Activated T-helper 2 cell treated with anti-CD3 and anti-CD28 coated beads, Interferon-gamma antibody, Interleukin-2, Interleukin-4, amounts not matched to agents 10 μg/mL and 5 μg/mL and 100 μg/mL, durations not matched to agents 14 hours and 24 hours and 36 hours (primary cell): ENCODE measurements at regions not wholly inside any gene's neighbourhood (a gene's known extent, or its start where the extent isn't known, plus 50 kb on each side); places are given as distances from the start of the nearest gene placed in this dataset.

Experiments
- DNase-seq: peaks from one replicate; pipeline ENCODE4 v3.0.0; 2021; ENCODE audit warnings: low spot score
- H3K27ac Mint-ChIP-seq: one replicate; pipeline ENCODE4 v1.8.0; 2021; ENCODE audit warnings: mixed read lengths
- H3K27me3 Mint-ChIP-seq: one replicate; pipeline ENCODE4 v1.8.0; 2021; ENCODE audit warnings: low read depth, mixed read lengths
- H3K36me3 Mint-ChIP-seq: one replicate; pipeline ENCODE4 v1.8.0; 2021; ENCODE audit warnings: low read depth, mixed read lengths
- H3K4me1 Mint-ChIP-seq: one replicate; pipeline ENCODE4 v1.8.0; 2021; ENCODE audit warnings: low read depth, mixed read lengths
- H3K4me3 Mint-ChIP-seq: one replicate; pipeline ENCODE4 v1.8.0; 2021; ENCODE audit warnings: low read depth, mild to moderate bottlenecking, moderate library complexity, mixed read lengths
- H3K9me3 Mint-ChIP-seq: one replicate; pipeline ENCODE4 v1.8.0; 2021; ENCODE audit warnings: mixed read lengths
- intact Hi-C: fragments of 100-400 bp; cut with micrococcal nuclease; formaldehyde crosslinking; loops from one replicate; pipeline ENCODE4 v1.15.1; 2023

DNA sequence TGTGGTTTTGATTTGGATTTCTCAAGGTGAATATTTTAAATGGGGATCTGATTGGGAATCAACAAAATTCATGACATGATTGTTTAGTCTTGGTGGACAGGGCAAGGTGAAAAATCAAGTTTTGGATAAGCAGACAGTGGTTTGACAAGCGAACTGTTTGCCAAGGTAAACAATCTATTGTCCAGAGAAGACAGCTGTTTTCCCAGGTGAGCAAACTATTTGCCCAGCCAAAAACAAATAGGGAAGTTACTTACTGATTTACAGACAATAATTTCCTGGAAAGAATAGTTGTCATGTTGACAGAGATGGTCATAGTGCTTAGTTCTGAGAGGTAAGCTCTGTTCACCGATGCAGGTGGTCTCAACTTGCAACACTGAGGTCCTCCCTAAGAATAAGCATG is 94.0 kb upstream of the STEAP1B start:
- intact Hi-C loops: no loop called here
- peaks cover 55% of the 10 kb centered on the region for H3K27me3 Mint-ChIP-seq

DNA sequence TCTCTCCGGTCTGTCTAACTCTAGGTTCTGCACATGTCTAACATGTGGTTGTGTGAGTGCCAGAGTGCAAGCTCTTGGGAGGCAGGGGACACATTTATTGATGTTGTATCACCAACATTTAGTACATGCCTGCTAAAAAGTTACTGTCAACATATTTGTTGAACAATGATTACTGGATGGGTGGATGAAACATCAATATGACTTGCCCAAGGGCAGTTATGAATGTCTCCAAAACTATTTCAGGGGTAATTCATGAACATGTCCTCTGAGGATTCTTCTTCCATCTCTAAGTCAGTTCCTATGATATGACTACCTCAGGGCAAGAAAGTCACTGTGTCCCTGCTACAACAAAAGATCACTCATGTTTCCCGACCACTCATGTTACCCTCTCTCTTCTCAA is 91.3 kb upstream of the STEAP1B start:
- intact Hi-C loops: no loop called here
- Mint-ChIP-seq H3K27ac (no peak overlapping the region), H3K4me3 (no peak overlapping the region), H3K4me1 (peaks cover 13% of the 10 kb centered on the region), H3K36me3 (no peaks in the 10 kb centered on the region), H3K9me3 (no peaks in the 10 kb centered on the region), H3K27me3 (peaks cover 60% of the 10 kb centered on the region)
- no peak for DNase-seq

More for the DNA sequence above, 94.0 kb upstream of the STEAP1B start:
- no peaks in the 10 kb centered on the region for H3K36me3 Mint-ChIP-seq
- no peak overlapping the region for H3K27ac Mint-ChIP-seq
- H3K4me3 Mint-ChIP-seq: no peak overlapping the region
- H3K4me1 Mint-ChIP-seq: no peaks in the 10 kb centered on the region
- no peak for DNase-seq
- no peaks in the 10 kb centered on the region for H3K9me3 Mint-ChIP-seq

DNA sequence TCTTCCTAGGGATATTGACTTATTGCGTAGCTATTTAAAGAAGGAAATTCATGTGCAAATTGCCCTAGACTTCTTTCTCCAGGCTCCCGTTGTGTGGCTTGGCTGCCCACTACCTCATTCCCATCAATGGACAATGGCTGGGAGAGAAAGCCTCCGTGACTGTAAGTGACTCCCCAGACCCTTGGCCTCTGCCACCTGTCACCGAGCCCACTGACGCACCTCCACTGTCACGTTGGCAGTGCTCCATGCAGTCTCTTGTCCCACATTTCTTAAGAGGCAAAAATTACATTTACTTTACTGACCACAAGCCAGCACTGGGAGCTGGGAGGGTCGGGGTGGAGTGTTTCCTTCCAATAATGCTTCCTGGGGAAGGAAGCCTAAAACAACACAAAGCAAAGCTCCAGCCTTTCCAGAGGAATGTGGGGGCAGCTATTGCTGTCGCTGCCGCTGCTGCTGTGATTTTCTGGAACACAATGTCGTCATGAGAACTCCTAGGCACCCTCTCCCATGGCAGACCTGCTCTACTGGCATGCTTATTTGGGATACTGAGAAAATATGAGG is 89.7 kb upstream of the STEAP1B start:
- Mint-ChIP-seq H3K4me3 (no peak overlapping the region), H3K4me1 (peaks cover 15% of the 10 kb centered on the region), H3K36me3 (no peaks in the 10 kb centered on the region), H3K27ac (no peak overlapping the region), H3K9me3 (no peaks in the 10 kb centered on the region), H3K27me3 (peaks cover 55% of the 10 kb centered on the region)
- DNase-seq: no peak
- intact Hi-C loops: no loop called here

DNA sequence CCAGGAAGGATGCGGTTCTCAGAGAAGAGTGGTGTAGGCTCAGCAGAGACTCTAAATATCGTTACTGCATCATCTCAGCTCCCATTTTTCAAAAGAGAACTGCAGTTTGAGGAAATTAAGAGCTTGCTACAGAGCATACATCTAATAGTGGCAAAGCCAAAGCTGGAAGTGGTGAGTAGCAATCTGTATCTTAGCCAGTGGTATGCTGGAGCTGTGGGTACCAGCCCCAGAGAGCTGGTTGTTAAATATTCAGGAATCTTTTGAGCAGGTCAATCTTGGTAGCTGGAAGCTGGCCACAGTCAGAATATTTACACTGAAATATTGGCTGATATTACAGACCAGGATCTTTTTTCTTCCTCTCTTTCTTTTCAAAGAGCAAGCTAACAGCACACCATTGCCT is 88.4 kb upstream of the STEAP1B start:
- Mint-ChIP-seq H3K9me3 (no peaks in the 10 kb centered on the region), H3K4me3 (no peak overlapping the region), H3K27ac (no peak overlapping the region), H3K36me3 (no peaks in the 10 kb centered on the region), H3K4me1 (peaks cover 17% of the 10 kb centered on the region), H3K27me3 (peaks cover 59% of the 10 kb centered on the region)
- intact Hi-C loops: no loop called here
- DNase-seq: no peak

DNA sequence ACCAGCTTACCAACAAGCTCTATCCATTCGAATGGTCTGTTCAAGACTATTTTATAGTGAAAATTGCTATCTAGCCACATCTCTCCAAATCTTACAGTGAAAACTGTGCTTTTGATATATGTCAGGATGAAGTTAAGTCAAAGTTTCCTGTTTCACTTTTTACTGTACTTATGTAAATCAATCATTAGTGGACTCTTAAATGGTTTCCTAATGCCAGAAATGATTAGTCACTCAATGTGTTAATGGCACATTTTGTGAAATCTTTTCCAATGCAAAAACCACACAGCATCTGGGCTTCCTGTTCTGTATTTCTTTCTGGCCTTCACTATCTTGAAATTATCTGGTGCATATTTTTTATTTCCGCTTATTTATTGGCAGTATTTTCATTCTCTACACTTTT is 87.3 kb upstream of the STEAP1B start:
- peaks cover 61% of the 10 kb centered on the region for H3K27me3 Mint-ChIP-seq
- no peaks in the 10 kb centered on the region for H3K9me3 Mint-ChIP-seq
- H3K36me3 Mint-ChIP-seq: no peaks in the 10 kb centered on the region
- no peak for DNase-seq
- no peak overlapping the region for H3K4me3 Mint-ChIP-seq
- intact Hi-C loops: loop anchor here (1.0 to 2.0 kb wide), 2 partner anchors 25 to 53 kb away; no protein-coding TSS in a partner anchor
- H3K27ac Mint-ChIP-seq: no peak overlapping the region
- peaks cover 18% of the 10 kb centered on the region for H3K4me1 Mint-ChIP-seq

DNA sequence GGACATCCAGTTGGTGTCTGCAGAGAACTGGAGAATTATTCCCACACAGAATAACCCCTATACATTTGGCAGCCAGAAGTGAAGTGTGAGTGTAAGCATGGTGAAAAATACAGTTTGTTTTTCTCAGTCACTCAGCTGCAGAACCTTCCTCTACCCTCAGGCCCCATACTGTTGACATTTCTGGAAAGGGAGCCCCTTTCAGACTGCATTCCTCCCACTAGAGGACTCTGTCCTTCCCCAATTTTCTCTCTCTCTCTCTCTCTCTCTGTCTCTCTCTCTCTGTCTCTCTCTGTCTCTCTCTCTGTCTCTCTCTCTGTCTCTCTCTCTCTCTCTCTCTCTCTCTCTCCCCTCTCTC is 86.8 kb upstream of the STEAP1B start:
- DNase-seq: no peak
- Mint-ChIP-seq H3K27me3 (peaks cover 61% of the 10 kb centered on the region), H3K27ac (no peak overlapping the region), H3K9me3 (no peaks in the 10 kb centered on the region), H3K4me3 (no peak overlapping the region), H3K36me3 (no peaks in the 10 kb centered on the region), H3K4me1 (peaks cover 18% of the 10 kb centered on the region)
- intact Hi-C loops: loop anchor here (1.0 to 2.0 kb wide), 2 partner anchors 24 to 54 kb away; no protein-coding TSS in a partner anchor

DNA sequence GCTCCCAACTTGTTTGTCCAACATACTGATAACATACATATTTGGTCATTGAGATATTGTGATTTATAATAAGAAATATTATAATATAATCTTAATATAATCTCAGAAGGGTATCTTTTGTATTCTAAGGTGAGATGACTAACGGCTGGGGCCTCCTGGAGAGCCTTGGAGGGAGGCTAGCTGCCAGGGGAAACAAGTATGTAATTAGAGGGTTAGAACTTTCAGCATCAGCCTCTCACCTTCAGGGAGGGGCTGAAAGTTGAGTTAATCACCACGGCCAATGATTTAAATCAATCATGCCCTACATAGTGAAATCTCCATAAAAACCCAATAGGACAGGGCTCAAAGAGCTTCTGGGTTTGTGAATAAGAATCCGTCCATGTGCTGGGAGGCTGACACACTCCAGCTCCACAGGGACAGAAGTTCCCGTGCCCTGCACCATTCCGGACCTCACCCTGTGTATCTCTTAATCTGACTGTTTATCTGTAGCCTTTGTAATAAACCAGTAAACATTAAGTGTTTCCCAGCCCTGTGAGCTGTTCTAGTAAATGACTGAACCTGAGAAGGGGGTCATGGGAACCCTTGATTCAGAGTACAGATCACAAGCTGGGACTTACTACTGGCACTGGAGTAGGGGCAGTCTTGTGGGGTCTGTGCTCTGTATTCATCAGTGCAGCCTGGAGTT is 86.3 kb upstream of the STEAP1B start:
- H3K4me1 Mint-ChIP-seq: peaks cover 18% of the 10 kb centered on the region

DNA sequence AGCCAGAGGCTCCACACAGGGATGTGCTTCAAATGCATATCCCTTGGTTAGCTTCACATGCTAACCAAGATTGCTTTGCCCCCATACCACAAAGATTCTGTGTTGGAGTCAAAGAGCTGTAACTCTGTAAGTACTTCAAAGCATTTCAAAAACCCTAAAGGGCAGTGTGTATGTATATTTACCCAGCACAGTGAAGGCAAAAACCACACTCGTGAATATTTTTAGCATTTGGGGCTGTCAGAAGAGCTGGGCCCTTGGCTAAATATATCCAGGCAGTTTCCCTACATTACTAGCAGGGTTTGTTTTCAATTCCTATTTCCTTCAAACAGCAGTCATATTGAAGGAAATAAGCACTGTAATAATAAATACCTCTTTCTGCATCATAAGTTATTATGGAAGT is 84.2 kb upstream of the STEAP1B start:
- Mint-ChIP-seq H3K4me3 (no peak overlapping the region), H3K36me3 (no peaks in the 10 kb centered on the region), H3K27me3 (peaks cover 48% of the 10 kb centered on the region), H3K9me3 (no peaks in the 10 kb centered on the region), H3K4me1 (peaks cover 18% of the 10 kb centered on the region), H3K27ac (no peak overlapping the region)
- intact Hi-C loops: no loop called here
- DNase-seq: no peak

More for the DNA sequence above, 86.3 kb upstream of the STEAP1B start:
- intact Hi-C loops: loop anchor here (2.0 kb wide), 1 partner anchor 23 kb away; no protein-coding TSS in a partner anchor
- peaks cover 58% of the 10 kb centered on the region for H3K27me3 Mint-ChIP-seq
- H3K36me3 Mint-ChIP-seq: no peaks in the 10 kb centered on the region
- DNase-seq: no peak
- H3K9me3 Mint-ChIP-seq: no peaks in the 10 kb centered on the region
- H3K4me3 Mint-ChIP-seq: no peak overlapping the region
- H3K27ac Mint-ChIP-seq: no peak overlapping the region

DNA sequence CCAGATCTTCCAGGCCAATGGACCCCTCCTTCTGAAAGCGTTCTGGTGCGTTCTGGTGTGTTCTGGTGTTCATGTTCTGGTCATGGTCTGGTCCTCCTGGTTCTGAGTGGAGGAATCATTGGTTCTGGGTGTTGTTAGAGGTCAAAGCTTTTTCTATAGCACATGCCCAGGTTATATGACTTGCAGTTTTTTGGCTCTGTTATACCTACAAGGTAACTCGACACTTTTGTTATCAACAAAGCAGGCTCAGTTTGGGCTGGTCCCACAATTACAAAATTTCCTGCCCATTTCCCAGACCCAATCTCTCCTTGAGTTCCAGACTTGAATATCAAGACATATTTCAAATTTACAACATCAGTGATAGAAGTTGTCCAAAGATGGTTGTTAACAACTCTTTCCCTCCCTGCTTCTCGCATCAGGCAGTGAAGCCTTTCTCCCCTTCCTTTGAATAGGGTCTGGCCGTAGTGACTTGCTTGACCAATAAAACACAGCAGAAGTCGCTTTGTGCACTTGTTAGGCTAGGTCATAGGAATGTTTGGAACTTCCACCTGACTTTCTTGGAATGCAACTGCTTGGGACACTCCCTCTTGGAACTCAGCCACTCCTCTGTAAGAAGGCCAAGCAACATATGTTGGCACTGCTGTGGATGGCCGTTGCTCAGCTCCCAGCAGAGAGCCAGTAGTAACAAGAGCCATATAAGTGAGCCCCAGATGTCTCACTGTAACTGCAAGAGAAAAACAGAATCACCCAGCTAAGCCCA is 83.1 kb upstream of the STEAP1B start:
- H3K27ac Mint-ChIP-seq: no peak overlapping the region
- H3K4me1 Mint-ChIP-seq: peaks cover 18% of the 10 kb centered on the region
- intact Hi-C loops: no loop called here
- H3K36me3 Mint-ChIP-seq: no peaks in the 10 kb centered on the region
- H3K4me3 Mint-ChIP-seq: no peak overlapping the region
- no peak for DNase-seq
- H3K27me3 Mint-ChIP-seq: peaks cover 46% of the 10 kb centered on the region
- no peaks in the 10 kb centered on the region for H3K9me3 Mint-ChIP-seq

DNA sequence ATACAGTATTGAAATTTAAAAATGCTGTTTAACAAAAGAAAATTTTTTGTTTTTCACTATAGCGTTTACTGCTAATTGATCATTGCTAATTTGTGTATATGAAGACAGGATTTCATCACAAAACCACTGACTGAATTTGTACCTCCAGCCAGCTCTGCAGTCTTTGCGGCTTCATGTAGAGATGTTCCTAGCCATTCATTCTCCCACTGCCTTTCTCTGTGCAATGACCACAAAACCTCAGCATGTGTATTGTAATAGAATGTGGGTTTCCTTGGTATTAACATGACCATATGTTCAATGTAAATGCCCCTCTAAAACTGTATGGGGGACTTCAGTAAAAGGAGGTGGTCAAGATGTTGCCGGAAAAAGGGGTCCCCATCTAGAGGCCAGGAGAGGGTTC is 81.1 kb upstream of the STEAP1B start:
- H3K4me3 Mint-ChIP-seq: no peak overlapping the region
- H3K9me3 Mint-ChIP-seq: no peaks in the 10 kb centered on the region
- H3K27me3 Mint-ChIP-seq: peaks cover 52% of the 10 kb centered on the region
- no peak overlapping the region for H3K27ac Mint-ChIP-seq
- H3K36me3 Mint-ChIP-seq: no peaks in the 10 kb centered on the region
- H3K4me1 Mint-ChIP-seq: peaks cover 6% of the 10 kb centered on the region
- intact Hi-C loops: no loop called here
- DNase-seq: no peak

DNA sequence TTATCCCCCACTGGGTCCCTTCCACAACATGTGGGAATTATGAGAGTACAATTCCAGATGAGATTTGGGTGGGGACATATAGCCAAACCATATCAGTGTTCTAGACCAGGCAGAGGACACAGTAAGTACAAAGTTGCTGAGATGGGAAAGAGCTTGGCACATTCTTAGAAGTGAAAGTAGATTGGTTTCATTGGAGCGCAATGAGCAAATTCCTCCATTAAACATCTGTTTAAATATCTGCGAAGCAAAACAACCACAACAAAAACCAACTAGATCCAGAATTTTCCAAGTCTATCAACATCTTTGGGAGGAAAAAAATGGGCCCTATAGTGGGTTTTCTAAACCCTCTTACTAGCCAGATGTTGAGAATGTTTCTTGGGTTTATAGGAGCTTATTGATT is 80.0 kb upstream of the STEAP1B start:
- intact Hi-C loops: no loop called here
- H3K27ac Mint-ChIP-seq: no peak overlapping the region
- H3K4me3 Mint-ChIP-seq: no peak overlapping the region
- peaks cover 8% of the 10 kb centered on the region for H3K4me1 Mint-ChIP-seq
- no peaks in the 10 kb centered on the region for H3K9me3 Mint-ChIP-seq
- DNase-seq: no peak
- no peaks in the 10 kb centered on the region for H3K36me3 Mint-ChIP-seq
- H3K27me3 Mint-ChIP-seq: peaks cover 59% of the 10 kb centered on the region

DNA sequence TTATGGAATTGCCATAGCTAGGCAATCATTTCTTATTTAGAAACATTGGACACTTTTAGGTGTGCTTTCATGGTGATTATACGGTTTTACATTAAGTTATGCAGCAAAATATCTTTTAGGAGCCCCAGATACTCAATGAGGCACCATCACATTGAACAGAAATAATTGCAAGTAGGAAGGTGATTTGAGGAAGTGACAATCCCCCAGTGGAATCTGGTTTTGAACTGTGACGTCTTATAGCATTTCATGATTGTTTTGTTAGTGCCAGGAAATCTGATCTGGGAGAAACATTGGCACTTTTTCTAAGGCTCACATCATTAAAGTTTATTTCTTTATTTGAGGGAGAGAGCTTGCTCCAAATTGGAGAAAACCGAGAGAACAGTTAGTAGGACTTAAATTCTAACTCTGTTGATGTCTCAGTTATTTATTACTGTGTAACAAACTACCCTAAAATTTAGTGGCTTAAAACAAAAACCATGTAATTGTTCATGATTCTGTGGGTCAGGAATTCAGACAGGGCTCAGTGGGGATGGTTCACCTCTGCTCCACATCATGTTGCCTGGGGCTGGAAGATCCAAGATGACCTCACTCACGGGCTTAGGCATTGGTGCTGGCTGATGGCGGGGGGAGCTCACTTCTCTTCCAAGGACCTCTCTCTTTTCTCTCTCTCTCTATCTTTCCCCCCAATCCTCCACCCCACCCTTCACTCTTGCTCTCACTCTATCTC is 78.2 kb upstream of the STEAP1B start:
- DNase-seq: no peak
- H3K4me1 Mint-ChIP-seq: peaks cover 5% of the 10 kb centered on the region
- no peak overlapping the region for H3K27ac Mint-ChIP-seq
- no peaks in the 10 kb centered on the region for H3K36me3 Mint-ChIP-seq
- H3K27me3 Mint-ChIP-seq: peaks cover 54% of the 10 kb centered on the region
- no peaks in the 10 kb centered on the region for H3K9me3 Mint-ChIP-seq
- intact Hi-C loops: no loop called here
- H3K4me3 Mint-ChIP-seq: no peak overlapping the region
